Stimulated activated CD8-positive, alpha-beta memory T cell treated with anti-CD3 and anti-CD28 coated beads, Interleukin-15, amount 100 ng/mL, for 24 hours (primary cell): ENCODE measurements at regions not wholly inside any gene's neighbourhood (a gene's known extent, or its start where the extent isn't known, plus 50 kb on each side); places are given as distances from the start of the nearest gene placed in this dataset.

ENCODE experiments used
- DNase-seq: peaks from one replicate; pipeline ENCODE4 v3.0.0-alpha.2; 2020; ENCODE audit warnings: low read depth

DNA sequence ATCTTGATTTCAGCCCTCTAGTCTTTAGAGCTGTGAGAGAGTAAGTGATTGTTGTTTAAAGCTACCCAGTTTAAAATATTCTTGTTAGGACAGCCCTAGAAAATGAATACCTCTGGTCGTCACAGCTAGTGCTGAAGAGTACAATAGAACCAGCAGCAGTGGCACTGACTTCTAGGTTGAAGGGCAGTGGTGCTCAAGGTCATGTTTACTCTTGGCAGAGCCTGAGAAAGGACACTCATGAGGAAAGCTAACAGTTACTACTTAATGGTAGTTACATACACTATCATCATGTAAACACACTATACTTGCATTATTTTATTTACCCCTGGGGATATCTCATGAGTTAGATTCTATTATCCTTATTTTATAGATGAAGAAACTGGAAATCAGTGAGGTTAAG, 323.0 kb downstream of the SH2D4B start:
- no peak for DNase-seq

GRCh38 chr10:80861882-80862281, 324.2 kb downstream of the SH2D4B start:
- DNase-seq = no peak

GRCh38 chr10:80870282-80870681, 332.6 kb downstream of the SH2D4B start:
- no peak for DNase-seq

DNA sequence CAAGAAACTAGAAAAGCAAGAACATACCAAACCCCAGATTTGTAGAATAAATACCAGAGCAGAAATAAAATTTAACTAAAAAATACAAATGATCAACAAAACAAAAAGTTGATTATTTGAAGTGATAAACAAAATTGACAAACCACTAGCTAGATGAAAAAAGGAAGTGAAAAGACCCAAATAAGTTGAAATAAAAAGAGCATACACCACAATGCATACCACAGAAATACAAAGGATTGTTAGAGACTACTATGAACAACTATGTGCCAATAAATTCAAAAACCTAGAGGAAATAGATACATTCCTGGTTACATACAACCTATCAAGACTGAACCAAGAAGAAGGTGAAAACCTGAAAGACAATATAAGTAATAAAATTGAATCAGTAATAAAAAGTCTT, 333.4 kb downstream of the SH2D4B start:
- no peak for DNase-seq

DNA sequence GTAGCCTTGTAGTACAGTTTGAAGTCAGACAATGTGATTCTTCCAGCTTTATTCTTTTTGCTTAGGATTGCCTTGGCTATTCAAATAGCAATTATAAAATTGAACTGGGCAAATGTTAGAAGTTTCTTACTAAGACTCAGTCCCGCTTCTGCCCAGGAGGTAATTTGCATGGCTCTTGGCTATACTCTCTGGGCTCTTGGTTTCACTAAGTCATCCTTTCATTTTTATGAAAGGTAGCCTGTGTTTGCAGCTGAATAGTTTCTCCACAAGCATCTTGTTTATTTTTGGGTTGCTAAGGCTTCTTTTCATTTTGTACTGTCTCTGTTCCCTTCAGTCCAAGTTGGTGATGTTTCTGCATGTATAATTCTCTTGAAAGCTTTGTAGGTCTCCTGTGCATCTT, 340.6 kb downstream of the SH2D4B start:
- no peak for DNase-seq

GRCh38 chr10:80890146-80890545, 352.4 kb downstream of the SH2D4B start:
- no peak for DNase-seq

DNA sequence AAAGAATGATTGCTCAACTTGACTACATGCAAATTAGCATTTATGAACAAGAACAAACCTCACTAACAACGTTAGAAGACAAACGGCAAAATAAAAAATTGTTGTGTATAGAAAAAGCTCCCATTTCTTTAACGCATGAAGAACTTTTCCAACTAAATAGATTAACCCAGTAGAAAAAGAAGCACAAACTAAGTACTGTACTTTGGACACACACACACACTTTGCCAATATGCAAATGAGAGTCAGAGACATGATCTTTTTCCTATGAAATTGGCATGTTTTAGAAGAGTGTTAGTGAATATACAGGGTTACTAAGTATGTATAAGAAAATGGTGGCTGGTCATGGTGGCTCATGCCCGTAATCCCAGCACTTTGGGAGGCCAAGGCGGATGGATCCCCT, 355.6 kb downstream of the SH2D4B start:
- DNase-seq = no peak

- DNase-seq = no peak
Observed at GRCh38 chr10:80894311-80894791, 356.6 kb downstream of the SH2D4B start.

GRCh38 chr10:80894797-80895467, 357.2 kb downstream of the SH2D4B start:
- no peak for DNase-seq

GRCh38 chr10:80896076-80896475, 358.4 kb downstream of the SH2D4B start:
- no peak for DNase-seq

GRCh38 chr10:80896959-80897358, 359.3 kb downstream of the SH2D4B start:
- DNase-seq = no peak

DNA sequence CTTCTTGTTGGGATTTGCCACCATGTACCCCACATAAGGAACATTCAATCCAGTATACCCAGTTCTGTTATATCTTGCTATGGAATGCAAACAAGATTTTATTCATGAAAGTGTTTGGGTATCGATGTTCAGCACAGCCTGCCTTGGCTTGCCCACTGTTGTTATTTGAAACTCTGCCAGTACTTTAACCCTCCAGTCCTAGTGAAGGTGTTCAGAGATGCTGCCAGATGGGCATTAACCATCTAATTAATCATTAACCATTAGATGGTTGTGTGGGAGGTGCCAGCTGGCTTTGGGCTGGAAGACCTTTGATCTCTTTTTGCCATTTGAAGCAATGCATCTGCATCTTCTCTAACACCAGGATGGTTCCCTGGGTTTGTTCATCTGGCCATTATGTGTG, 363.0 kb downstream of the SH2D4B start:
- no peak for DNase-seq

DNA sequence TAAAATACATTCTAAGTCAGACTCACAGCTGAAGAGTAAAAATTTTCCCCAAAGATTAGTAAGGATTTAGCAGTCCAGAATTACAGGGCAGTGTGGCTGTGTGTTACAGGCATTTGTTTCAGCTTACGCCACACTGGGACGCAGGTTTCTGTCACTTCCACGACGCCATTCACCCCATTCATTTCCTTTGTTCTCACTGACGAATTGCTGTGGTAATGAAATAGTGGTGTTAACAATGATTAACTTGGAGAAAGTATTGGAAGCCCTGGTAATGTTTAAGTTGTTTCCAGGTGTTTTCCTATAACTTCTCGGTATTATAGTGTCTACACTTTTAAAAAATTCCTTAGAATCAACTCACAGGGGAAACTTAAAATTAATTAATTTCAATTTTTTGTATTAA, 370.9 kb downstream of the SH2D4B start:
- DNase-seq = no peak

DNA sequence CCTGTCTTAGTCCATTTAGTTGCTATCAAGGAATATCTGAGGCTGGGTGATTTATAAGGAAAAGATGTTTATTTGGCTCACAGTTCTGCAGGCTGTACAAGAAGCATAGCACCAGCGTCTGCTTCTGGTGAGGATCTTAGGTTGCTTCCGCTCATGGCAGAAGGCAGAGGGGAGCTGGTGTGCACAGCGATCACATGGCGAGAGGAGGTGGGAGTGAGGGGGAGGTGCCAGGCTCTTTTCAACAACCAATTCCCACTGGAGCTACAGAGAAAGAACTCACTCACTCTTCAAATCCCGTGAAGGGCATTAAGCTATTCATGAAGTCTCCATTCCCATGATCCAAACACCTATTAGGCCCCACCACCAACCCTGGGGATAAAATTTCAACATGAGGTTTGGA, 371.6 kb downstream of the SH2D4B start:
- DNase-seq = no peak

DNA sequence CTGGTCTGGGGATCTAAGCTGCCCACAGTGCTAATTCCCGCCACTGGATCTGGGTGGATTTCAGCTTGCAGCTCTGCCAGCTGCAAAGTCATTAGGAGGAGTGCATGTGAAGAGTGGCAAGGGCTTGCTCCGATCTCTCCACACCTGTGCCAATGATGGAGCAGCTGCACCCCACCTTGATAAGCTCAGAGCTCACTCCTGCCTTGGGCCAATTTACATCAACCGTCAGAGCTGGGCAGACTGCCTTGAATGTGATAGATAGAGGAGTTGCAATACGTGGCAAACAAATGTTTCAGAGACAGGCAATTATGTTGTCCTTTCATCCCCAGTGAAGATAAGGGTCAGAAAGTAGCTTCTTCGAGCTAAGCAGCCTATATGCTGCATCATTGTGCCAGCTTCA, 379.9 kb downstream of the SH2D4B start:
- DNase-seq = no peak

- DNase-seq = no peak
Observed at GRCh38 chr10:80921032-80921431, 383.3 kb downstream of the SH2D4B start.

- no peak for DNase-seq
Observed at GRCh38 chr10:80924063-80924952, 386.6 kb downstream of the SH2D4B start.

- no peak for DNase-seq
Observed at GRCh38 chr10:80927419-80928078, 389.8 kb downstream of the SH2D4B start.

GRCh38 chr10:80938903-80939302, 401.2 kb downstream of the SH2D4B start:
- no peak for DNase-seq

GRCh38 chr10:80945264-80945880, 407.7 kb downstream of the SH2D4B start:
- no peak for DNase-seq

DNA sequence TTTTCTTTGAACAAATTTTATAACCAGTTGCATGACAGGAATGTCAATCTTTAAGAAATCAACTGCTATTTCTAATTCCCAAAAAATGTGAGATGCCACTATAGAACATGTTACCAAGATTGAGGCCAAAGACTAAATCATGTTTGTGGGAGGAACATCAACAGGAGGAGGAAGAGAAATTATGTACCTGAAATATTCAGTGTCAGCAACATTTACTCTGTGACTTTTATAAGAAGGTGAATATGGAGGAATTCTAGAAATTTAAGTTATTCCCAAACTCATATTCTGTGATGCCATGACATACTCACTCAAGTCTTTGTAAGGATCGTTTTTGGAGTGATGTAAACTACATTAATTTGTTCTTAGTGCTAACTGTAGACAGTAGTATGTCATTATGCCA, 408.4 kb downstream of the SH2D4B start:
- no peak for DNase-seq

DNA sequence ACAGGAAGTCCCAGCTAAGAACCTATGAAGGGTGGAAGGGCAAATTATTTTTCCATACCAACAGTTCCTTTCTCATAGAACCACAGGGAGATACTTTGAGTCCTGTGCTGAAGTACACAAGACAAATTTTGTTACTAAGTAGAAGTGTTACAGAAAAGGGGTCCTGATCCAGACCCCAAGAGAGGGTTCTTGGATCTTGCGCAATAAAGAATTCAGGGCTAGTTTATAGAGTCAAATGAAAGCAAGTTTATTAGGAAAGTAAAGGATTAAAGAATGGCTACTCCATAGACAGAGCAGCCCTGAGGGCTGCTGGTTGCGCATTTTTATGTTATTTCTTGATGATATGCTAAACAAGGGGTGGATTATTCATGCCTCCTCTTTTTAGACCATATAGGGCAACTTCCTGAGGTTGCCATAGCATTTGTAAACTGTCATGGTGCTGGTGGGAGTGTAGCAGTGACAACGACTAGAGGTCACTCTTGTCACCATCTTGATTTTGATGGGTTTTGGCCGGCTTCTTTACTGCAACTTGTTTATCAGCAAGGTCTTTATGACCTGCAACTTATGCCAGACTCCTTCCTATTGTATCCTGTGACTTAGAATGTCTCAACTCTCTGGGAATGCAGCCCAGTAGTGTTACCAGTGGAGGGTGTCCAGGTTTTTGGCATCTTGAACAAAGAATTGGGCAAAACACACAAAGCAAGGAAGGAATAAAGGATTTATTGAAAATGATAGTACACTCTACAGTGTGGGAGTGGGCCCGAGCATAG, 409.4 kb downstream of the SH2D4B start:
- DNase-seq = no peak
